Prostate gland (tissue), 2 donors: ENCODE measurements at regions not wholly inside any gene's neighbourhood (a gene's known extent, or its start where the extent isn't known, plus 50 kb on each side); places are given as distances from the start of the nearest gene placed in this dataset.
"Not testable (repeated sequence)": the region's sequence is repeated elsewhere in the genome, so short reads cannot be mapped to it uniquely, and the experiment has no call there.

Experiments used
- DNase-seq: peaks from one replicate; pipeline ENCODE4 v3.0.0-alpha.2; 2019; ENCODE audit warnings: low spot score
- H3K27ac ChIP-seq, 2 donors: fragments of 200-600 bp; sonication (generic); 2 replicates each; pipeline ENCODE4 v1.5.1; 2017 to 2019
- H3K27me3 ChIP-seq: fragments of 200-600 bp; sonication (generic); replicated peaks from 2 replicates; pipeline ENCODE4 v1.5.1; 2019; ENCODE audit not compliant: insufficient read depth
- H3K36me3 ChIP-seq, 2 donors: fragments of 200-600 bp; sonication (generic); 1 replicate in 1 of 2; 2 replicates in 1 of 2; pipeline versions ENCODE4 v1.5.1 to v1.8.1; 2017 to 2019
- H3K4me1 ChIP-seq: fragments of 200-600 bp; sonication (generic); replicated peaks from 2 replicates; pipeline ENCODE4 v1.5.1; 2019
- H3K4me3 ChIP-seq, 2 donors: fragments of 200-600 bp; sonication (generic); 2 replicates each; pipeline ENCODE4 v1.5.1; 2017 to 2019
- H3K9me3 ChIP-seq: fragments of 200-600 bp; sonication (generic); 2 replicates; pipeline ENCODE4 v1.5.1; 2017
- POLR2A ChIP-seq: fragments of 450-650 bp; IDR thresholded peaks from one replicate; pipeline ENCODE4 v1.6.1; 2016; ENCODE audit warnings: antibody characterized with exemption, mild to moderate bottlenecking
- POLR2AphosphoS5 ChIP-seq: sonication (generic); formaldehyde crosslinking; IDR thresholded peaks from one replicate; pipeline ENCODE4 v1.6.1; 2017; ENCODE audit warnings: antibody characterized with exemption
- WGBS: methylation state at CpG from one replicate; pipeline ENCODE4 v1.1.5; 2018; 5-methylcytosine and 5-hydroxymethylcytosine counted together
- intact Hi-C: fragments of 100-400 bp; cut with DNase I; formaldehyde crosslinking; loops from one replicate; pipeline ENCODE4 v1.14.2; 2022
- TF ChIP-seq, protein P1 (sequence below), 4 experiments: fragments of 200-600 bp in 2 of 4; fragments of 450-650 bp in 2 of 4; sonication (generic) in 2 of 4; IDR thresholded peaks; 1 replicate in 3 of 4; 2 replicates in 1 of 4; pipeline ENCODE4 v1.5.1; 2016 to 2019; ENCODE audit warnings: antibody characterized with exemption in 4 of 4, mild to moderate bottlenecking in 2 of 4, moderate library complexity in 2 of 4

DNA sequence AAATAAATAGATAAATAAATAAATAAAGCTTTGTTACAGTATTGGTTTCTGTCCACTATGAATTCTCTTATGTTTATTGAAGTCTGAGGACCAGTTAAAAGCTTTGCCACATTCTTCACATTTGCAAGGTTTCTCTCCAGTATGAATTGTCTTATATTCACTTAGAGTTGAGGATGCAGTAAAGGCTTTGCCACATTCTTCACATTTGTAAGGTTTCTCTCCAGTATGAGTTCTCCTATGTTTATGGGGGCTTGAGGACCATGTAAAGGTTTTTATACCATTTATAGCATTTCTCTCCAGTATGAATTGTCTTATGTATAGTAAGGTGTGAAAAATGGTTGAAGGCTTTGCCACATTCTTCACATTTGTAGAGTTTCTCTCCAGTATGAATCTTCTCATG lies 168.3 kb downstream of the ZNF737 start:
- DNase-seq = no peak
- Histone ChIP-seq H3K27me3 (no peaks in the 10 kb centered on the region), H3K36me3 (no peaks in the 10 kb centered on the region), H3K4me3 (no peak overlapping the region), H3K9me3 (no peaks in the 10 kb centered on the region), H3K4me1 (no peaks in the 10 kb centered on the region), H3K27ac (no peak overlapping the region)
- TF ChIP-seq, protein P1, sequence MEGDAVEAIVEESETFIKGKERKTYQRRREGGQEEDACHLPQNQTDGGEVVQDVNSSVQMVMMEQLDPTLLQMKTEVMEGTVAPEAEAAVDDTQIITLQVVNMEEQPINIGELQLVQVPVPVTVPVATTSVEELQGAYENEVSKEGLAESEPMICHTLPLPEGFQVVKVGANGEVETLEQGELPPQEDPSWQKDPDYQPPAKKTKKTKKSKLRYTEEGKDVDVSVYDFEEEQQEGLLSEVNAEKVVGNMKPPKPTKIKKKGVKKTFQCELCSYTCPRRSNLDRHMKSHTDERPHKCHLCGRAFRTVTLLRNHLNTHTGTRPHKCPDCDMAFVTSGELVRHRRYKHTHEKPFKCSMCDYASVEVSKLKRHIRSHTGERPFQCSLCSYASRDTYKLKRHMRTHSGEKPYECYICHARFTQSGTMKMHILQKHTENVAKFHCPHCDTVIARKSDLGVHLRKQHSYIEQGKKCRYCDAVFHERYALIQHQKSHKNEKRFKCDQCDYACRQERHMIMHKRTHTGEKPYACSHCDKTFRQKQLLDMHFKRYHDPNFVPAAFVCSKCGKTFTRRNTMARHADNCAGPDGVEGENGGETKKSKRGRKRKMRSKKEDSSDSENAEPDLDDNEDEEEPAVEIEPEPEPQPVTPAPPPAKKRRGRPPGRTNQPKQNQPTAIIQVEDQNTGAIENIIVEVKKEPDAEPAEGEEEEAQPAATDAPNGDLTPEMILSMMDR (IDR thresholded peaks at IDR 0.05) = no peak
- TF ChIP-seq POLR2AphosphoS5 = no peak
- no peak for TF ChIP-seq POLR2A
- intact Hi-C loops = no loop called here

DNA sequence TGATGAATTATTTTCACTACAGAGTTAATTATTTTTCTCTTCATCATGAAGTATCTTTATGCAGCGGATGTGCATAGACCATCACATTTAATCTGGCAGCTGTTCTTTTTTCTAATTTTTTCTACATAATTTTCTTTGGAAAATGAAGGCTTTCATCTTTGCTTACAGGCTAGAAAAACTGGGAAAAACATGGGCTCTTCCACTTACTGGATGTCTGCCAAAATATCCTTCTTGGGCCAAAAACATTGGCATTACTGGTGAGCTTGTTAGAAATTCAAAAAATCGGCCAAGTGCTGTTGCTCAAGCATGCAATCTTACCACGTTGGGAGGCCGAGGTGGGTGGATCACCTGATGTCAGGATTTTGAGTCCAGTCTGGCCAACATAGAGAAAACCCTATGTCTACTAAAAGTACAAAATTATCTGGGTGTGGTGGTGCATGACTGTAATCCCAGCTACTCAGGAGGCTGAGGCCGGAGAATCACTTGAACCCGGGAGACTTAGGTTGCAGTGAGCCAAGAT lies 176.8 kb downstream of the ZNF737 start:
- H3K27me3 ChIP-seq = no peaks in the 10 kb centered on the region
- TF ChIP-seq POLR2AphosphoS5 (no peak), POLR2A (no peak)
- TF ChIP-seq, protein P1 (IDR thresholded peaks at IDR 0.05) = no peak
- no peaks in the 10 kb centered on the region for H3K36me3 ChIP-seq
- H3K9me3 ChIP-seq = no peaks in the 10 kb centered on the region
- 82% methylated on average over 6 of the region's 6 CpGs for WGBS
- intact Hi-C loops = no loop called here
- no peaks in the 10 kb centered on the region for H3K4me1 ChIP-seq
- H3K4me3 ChIP-seq = no peak overlapping the region
- DNase-seq = no peak
- H3K27ac ChIP-seq = no peak overlapping the region

DNA sequence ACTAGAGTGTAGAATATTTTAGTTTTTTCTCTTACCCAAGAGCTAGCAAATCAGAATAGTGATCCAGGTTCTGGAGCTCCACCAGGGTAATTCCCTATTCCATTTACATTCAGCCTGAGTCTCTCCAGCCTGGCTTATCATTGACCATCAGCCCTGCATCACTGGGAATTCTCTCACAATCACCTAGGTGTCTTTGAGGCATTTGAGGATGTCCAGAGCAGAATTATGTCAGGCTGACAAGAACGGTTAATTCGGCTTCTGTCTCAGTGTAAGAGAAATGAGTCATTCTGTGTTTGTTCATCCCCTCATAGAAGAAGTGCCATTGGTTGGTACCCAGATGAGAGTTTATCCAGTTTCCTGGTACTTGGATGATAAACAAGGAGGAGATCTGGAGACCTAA lies 180.5 kb downstream of the ZNF737 start:
- intact Hi-C loops = no loop called here
- H3K27ac ChIP-seq = no peak overlapping the region
- H3K36me3 ChIP-seq = no peaks in the 10 kb centered on the region
- DNase-seq = no peak
- no peaks in the 10 kb centered on the region for H3K9me3 ChIP-seq
- WGBS = 89% methylated on average over 2 of the region's 2 CpGs
- no peaks in the 10 kb centered on the region for H3K4me1 ChIP-seq
- TF ChIP-seq, protein P1 (IDR thresholded peaks at IDR 0.05) = no peak
- TF ChIP-seq POLR2A (no peak), POLR2AphosphoS5 (no peak)
- no peak overlapping the region for H3K4me3 ChIP-seq
- no peaks in the 10 kb centered on the region for H3K27me3 ChIP-seq

DNA sequence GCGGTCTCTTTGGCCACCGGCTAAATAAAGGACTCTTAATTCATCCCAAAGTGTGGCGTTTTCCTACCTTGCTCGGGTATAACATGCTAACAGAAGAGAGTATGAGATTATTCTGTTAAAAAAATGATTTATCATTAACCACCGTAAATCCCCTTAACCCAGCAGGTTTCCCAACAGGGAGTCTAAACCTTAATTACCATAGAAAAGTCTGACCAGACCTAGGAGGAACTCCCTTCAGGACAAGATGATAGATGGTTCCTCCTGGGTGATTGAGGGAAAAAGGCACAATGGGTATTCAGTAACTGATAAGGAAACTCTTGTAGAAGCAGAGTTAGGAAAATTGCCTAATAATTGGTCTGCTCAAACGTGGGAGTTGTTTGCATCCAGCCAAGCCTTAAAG lies 193.7 kb downstream of the ZNF737 start:
- intact Hi-C loops = no loop called here
- Histone ChIP-seq H3K4me3 (no peak overlapping the region), H3K27ac (no peak overlapping the region), H3K36me3 (no peaks in the 10 kb centered on the region), H3K4me1 (no peaks in the 10 kb centered on the region), H3K9me3 (no peaks in the 10 kb centered on the region), H3K27me3 (no peaks in the 10 kb centered on the region)
- TF ChIP-seq POLR2AphosphoS5 = no peak
- no peak for TF ChIP-seq POLR2A
- TF ChIP-seq, protein P1 (IDR thresholded peaks at IDR 0.05) = no peak
- DNase-seq = no peak
- WGBS = 48% methylated on average over 6 of the region's 6 CpGs

DNA sequence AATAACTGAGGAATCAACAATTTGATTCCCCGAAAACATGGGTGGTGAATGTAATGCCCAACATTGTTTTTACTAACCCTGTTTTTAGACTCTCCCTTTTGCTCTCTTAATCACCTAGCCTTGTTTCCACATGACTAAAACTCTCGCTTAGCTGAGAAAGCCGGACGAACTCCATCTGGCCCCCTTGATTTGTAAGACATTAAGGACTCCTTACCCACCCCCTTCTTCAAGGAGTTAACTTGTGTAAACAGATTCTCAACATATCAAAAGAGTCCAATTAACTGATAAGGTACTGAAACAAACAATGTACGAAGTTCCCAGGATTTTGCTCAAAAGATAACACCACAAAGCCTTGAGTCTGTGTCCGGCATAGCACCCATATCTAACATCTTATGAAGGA lies 194.3 kb downstream of the ZNF737 start:
- H3K4me1 ChIP-seq = not testable (repeated sequence)
- WGBS = 72% methylated on average over 6 of the region's 6 CpGs

More for the DNA sequence above, 194.3 kb downstream of the ZNF737 start:
- H3K4me3 ChIP-seq, H3K9me3 ChIP-seq, H3K27me3 ChIP-seq, H3K36me3 ChIP-seq, H3K27ac ChIP-seq, intact Hi-C loops, DNase-seq: not testable (repeated sequence)
